Erythroblast (primary cell): ENCODE measurements at regions not wholly inside any gene's neighbourhood (a gene's known extent, or its start where the extent isn't known, plus 50 kb on each side); places are given as distances from the start of the nearest gene placed in this dataset.

Experiments used
- DNase-seq, 2 experiments: peaks; one replicate each; lab custom pipeline; 2025; lab: John Stamatoyannopoulos, UW
- GATA1 ChIP-seq: IDR thresholded peaks from 2 replicates; pipeline ENCODE4 v1.6.1; 2011; ENCODE audit warnings: low read depth, mild to moderate bottlenecking, control low read depth, low read length, moderate library complexity
- POLR2A ChIP-seq: IDR thresholded peaks from 2 replicates; pipeline ENCODE4 v1.6.1; 2011; ENCODE audit warnings: mild to moderate bottlenecking, low read length

GRCh38 chr6:139919107-139920026 lies 544.9 kb upstream of the CITED2 start:
- TF ChIP-seq GATA1: no peak
- TF ChIP-seq POLR2A: no peak
- no peak for DNase-seq

- DNase-seq: no peak
- no peak for TF ChIP-seq GATA1
- no peak for TF ChIP-seq POLR2A
These were observed 543.6 kb upstream of the CITED2 start for GRCh38 chr6:139917951-139918630.

GRCh38 chr6:139914910-139915309 lies 540.5 kb upstream of the CITED2 start:
- DNase-seq: no peak
- TF ChIP-seq POLR2A (no peak), GATA1 (no peak)

- DNase-seq: no peak
- TF ChIP-seq GATA1 (no peak), POLR2A (no peak)
These were observed 538.4 kb upstream of the CITED2 start for GRCh38 chr6:139912735-139913400.

GRCh38 chr6:139909992-139910391 lies 535.5 kb upstream of the CITED2 start:
- TF ChIP-seq GATA1 (no peak), POLR2A (no peak)

GRCh38 chr6:139905404-139906052 lies 531.1 kb upstream of the CITED2 start:
- TF ChIP-seq POLR2A: no peak
- TF ChIP-seq GATA1: no peak
- DNase-seq: no peak

More at GRCh38 chr6:139909992-139910391, 535.5 kb upstream of the CITED2 start:
- DNase-seq: no peak

- DNase-seq: no peak
- TF ChIP-seq GATA1 (no peak), POLR2A (no peak)
These were observed 530.1 kb upstream of the CITED2 start for GRCh38 chr6:139904568-139904967.

- TF ChIP-seq POLR2A: no peak
- TF ChIP-seq GATA1: no peak
- no peak for DNase-seq
These were observed 529.7 kb upstream of the CITED2 start for GRCh38 chr6:139904158-139904533.

- TF ChIP-seq GATA1 (no peak), POLR2A (no peak)
- DNase-seq: no peak
These were observed 529.1 kb upstream of the CITED2 start for GRCh38 chr6:139903411-139904157.

GRCh38 chr6:139895205-139895793 lies 520.9 kb upstream of the CITED2 start:
- DNase-seq: peak in 1 of 2 experiments; percentile 17
- TF ChIP-seq GATA1: no peak
- no peak for TF ChIP-seq POLR2A

- TF ChIP-seq POLR2A (no peak), GATA1 (no peak)
- DNase-seq: no peak
These were observed 519.8 kb upstream of the CITED2 start for GRCh38 chr6:139894271-139894670.

GRCh38 chr6:139891471-139891870 lies 517.0 kb upstream of the CITED2 start:
- TF ChIP-seq POLR2A (no peak), GATA1 (no peak)
- no peak for DNase-seq
